Endodermal cell (in vitro differentiated cells): ENCODE measurements at regions not wholly inside any gene's neighbourhood (a gene's known extent, or its start where the extent isn't known, plus 50 kb on each side); places are given as distances from the start of the nearest gene placed in this dataset.
"Not testable (repeated sequence)": the region's sequence is repeated elsewhere in the genome, so short reads cannot be mapped to it uniquely, and the experiment has no call there.

Source experiments
- DNase-seq: peaks from one replicate; pipeline ENCODE4 v3.0.0-alpha.2; 2017
- H3K27ac ChIP-seq: 2 replicates; pipeline ENCODE4 v1.5.1; 2013; ENCODE audit warnings: mild to moderate bottlenecking, low read depth, low read length, moderate library complexity
- H3K27me3 ChIP-seq: 2 replicates; pipeline ENCODE4 v1.6.1; 2013; ENCODE audit warnings: mild to moderate bottlenecking, low read length, moderate library complexity; ENCODE audit not compliant: insufficient read depth, control insufficient read depth, poor library complexity, severe bottlenecking
- H3K36me3 ChIP-seq: 2 replicates; pipeline ENCODE4 v1.7.0; 2013; ENCODE audit warnings: mild to moderate bottlenecking, low read length, moderate library complexity; ENCODE audit not compliant: control insufficient read depth, insufficient read depth
- H3K4me1 ChIP-seq: one replicate; pipeline ENCODE4 v1.7.0; 2013; ENCODE audit warnings: low read length; ENCODE audit not compliant: control insufficient read depth, insufficient read depth
- H3K4me3 ChIP-seq: 2 replicates; pipeline ENCODE4 v1.5.1; 2013; ENCODE audit warnings: mild to moderate bottlenecking, low read length, moderate library complexity
- H3K9ac ChIP-seq: 2 replicates; pipeline ENCODE4 v1.6.1; 2013; ENCODE audit warnings: mild to moderate bottlenecking, low read length, moderate library complexity; ENCODE audit not compliant: poor library complexity, severe bottlenecking; ENCODE audit errors: extremely low read depth
- H3K9me3 ChIP-seq: 2 replicates; pipeline ENCODE4 v1.6.1; 2013; ENCODE audit warnings: mild to moderate bottlenecking, low read length, moderate library complexity; ENCODE audit not compliant: control insufficient read depth
- H3K27ac Mint-ChIP-seq: 2 replicates; pipeline ENCODE4 v1.8.0; 2020; ENCODE audit warnings: mixed read lengths
- H3K27me3 Mint-ChIP-seq: 2 replicates; pipeline ENCODE4 v1.8.0; 2021; ENCODE audit warnings: mild to moderate bottlenecking, mixed read lengths; ENCODE audit not compliant: insufficient read depth
- H3K36me3 Mint-ChIP-seq: 2 replicates; pipeline ENCODE4 v1.8.0; 2020; ENCODE audit warnings: low read depth, mixed read lengths
- H3K4me1 Mint-ChIP-seq: 2 replicates; pipeline ENCODE4 v1.8.0; 2020; ENCODE audit warnings: mixed read lengths
- H3K4me3 Mint-ChIP-seq: 2 replicates; pipeline ENCODE4 v1.8.0; 2020; ENCODE audit warnings: mild to moderate bottlenecking, moderate library complexity, mixed read lengths
- H3K9me3 Mint-ChIP-seq: 2 replicates; pipeline ENCODE4 v1.8.0; 2020; ENCODE audit warnings: mild to moderate bottlenecking, mixed read lengths
- WGBS, 2 experiments: methylation state at CpG; one replicate each; pipeline versions ENCODE4 v1.1.5 to v1.1.7; 2013; ENCODE audit warnings: missing lambda C conversion rate in 2 of 2, mixed read lengths in 1 of 2; ENCODE audit not compliant: insufficient coverage in 1 of 2, insufficient read length in 1 of 2; 5-methylcytosine and 5-hydroxymethylcytosine counted together

- 66 to 88% methylated on average over 3 to 10 of the region's 10 CpGs for whole genome bisulfite sequencing, 2 experiments
- H3K4me1 ChIP-seq, result not testable (repeated sequence)
- H3K9me3 Mint-ChIP-seq, result peaks cover 58% of the 10 kb centered on the region
These were observed 786.1 kb downstream of the OR4C45 start for GRCh38 chr11:50818789-50819188.

More at GRCh38 chr11:50818789-50819188, 786.1 kb downstream of the OR4C45 start:
- H3K27me3 Mint-ChIP-seq, H3K4me3 Mint-ChIP-seq, H3K27me3 ChIP-seq, H3K4me3 ChIP-seq, H3K27ac ChIP-seq, H3K27ac Mint-ChIP-seq, H3K36me3 Mint-ChIP-seq, H3K36me3 ChIP-seq, H3K9ac ChIP-seq, H3K4me1 Mint-ChIP-seq, DNase-seq: not testable (repeated sequence)
- peaks cover 26% of the 10 kb centered on the region for H3K9me3 ChIP-seq
